ENCODE measurements at regions not wholly inside any gene's neighbourhood (a gene's known extent, or its start where the extent isn't known, plus 50 kb on each side); places are given as distances from the start of the nearest gene placed in this dataset.
A peak's percentile ranks its signal among the peaks of the same experiment; 100 is the strongest.

- no peak for ATAC-seq (ENCODE audit: low read depth)
- Histone ChIP-seq H3K27ac (ENCODE audit: poor library complexity, severe bottlenecking) (no peak overlapping the region), H3K9me3 (ENCODE audit: severe bottlenecking) (no peaks in the 10 kb centered on the region), H3K4me1 (ENCODE audit: insufficient read depth, poor library complexity, severe bottlenecking) (no peaks in the 10 kb centered on the region), H3K4me3 (ENCODE audit: severe bottlenecking) (no peak overlapping the region), H3K36me3 (ENCODE audit: low read depth) (no peaks in the 10 kb centered on the region), H3K27me3 (ENCODE audit: insufficient read depth, poor library complexity, severe bottlenecking) (no peaks in the 10 kb centered on the region)
- TF ChIP-seq CTCF (IDR thresholded peaks at IDR 0.05; ENCODE audit: poor library complexity, severe bottlenecking), result no peak
- DNase-seq (ENCODE audit: low spot score), result no peak
Observed at GRCh38 chr11:121711939-121712338, 259.2 kb upstream of the SORL1-AS1 start.

- DNase-seq (ENCODE audit: low spot score), result no peak
- peak; percentile 31; the same call in 1 of the 3 replicates for ATAC-seq (ENCODE audit: low read depth)
- no peaks in the 10 kb centered on the region for H3K36me3 ChIP-seq (ENCODE audit: low read depth)
- no peaks in the 10 kb centered on the region for H3K27me3 ChIP-seq (ENCODE audit: insufficient read depth, poor library complexity, severe bottlenecking)
- H3K9me3 ChIP-seq (ENCODE audit: severe bottlenecking), result no peaks in the 10 kb centered on the region
- no peak overlapping the region for H3K27ac ChIP-seq (ENCODE audit: poor library complexity, severe bottlenecking)
- no peaks in the 10 kb centered on the region for H3K4me1 ChIP-seq (ENCODE audit: insufficient read depth, poor library complexity, severe bottlenecking)
- no peak for TF ChIP-seq CTCF (IDR thresholded peaks at IDR 0.05; ENCODE audit: poor library complexity, severe bottlenecking)
- no peak overlapping the region for H3K4me3 ChIP-seq (ENCODE audit: severe bottlenecking)
Observed at GRCh38 chr11:121711236-121711635, 258.5 kb upstream of the SORL1-AS1 start.

GRCh38 chr11:121706884-121707420, 254.2 kb upstream of the SORL1-AS1 start:
- no peaks in the 10 kb centered on the region for H3K36me3 ChIP-seq (ENCODE audit: low read depth)
- H3K9me3 ChIP-seq (ENCODE audit: severe bottlenecking), result no peaks in the 10 kb centered on the region
- H3K27me3 ChIP-seq (ENCODE audit: insufficient read depth, poor library complexity, severe bottlenecking), result no peaks in the 10 kb centered on the region
- no peak for TF ChIP-seq CTCF (IDR thresholded peaks at IDR 0.05; ENCODE audit: poor library complexity, severe bottlenecking)
- no peak for DNase-seq (ENCODE audit: low spot score)
- H3K4me1 ChIP-seq (ENCODE audit: insufficient read depth, poor library complexity, severe bottlenecking), result no peaks in the 10 kb centered on the region
- H3K4me3 ChIP-seq (ENCODE audit: severe bottlenecking), result no peak overlapping the region
- H3K27ac ChIP-seq (ENCODE audit: poor library complexity, severe bottlenecking), result no peak overlapping the region
- ATAC-seq (ENCODE audit: low read depth), result no peak

GRCh38 chr11:121703201-121703600, 250.4 kb upstream of the SORL1-AS1 start:
- Histone ChIP-seq H3K27me3 (ENCODE audit: insufficient read depth, poor library complexity, severe bottlenecking) (no peaks in the 10 kb centered on the region), H3K9me3 (ENCODE audit: severe bottlenecking) (no peaks in the 10 kb centered on the region), H3K36me3 (ENCODE audit: low read depth) (no peaks in the 10 kb centered on the region), H3K4me3 (ENCODE audit: severe bottlenecking) (no peak overlapping the region), H3K4me1 (ENCODE audit: insufficient read depth, poor library complexity, severe bottlenecking) (no peaks in the 10 kb centered on the region), H3K27ac (ENCODE audit: poor library complexity, severe bottlenecking) (no peak overlapping the region)
- no peak for DNase-seq (ENCODE audit: low spot score)
- no peak for TF ChIP-seq CTCF (IDR thresholded peaks at IDR 0.05; ENCODE audit: poor library complexity, severe bottlenecking)
- no peak for ATAC-seq (ENCODE audit: low read depth)

GRCh38 chr11:121700968-121701367, 248.2 kb upstream of the SORL1-AS1 start:
- DNase-seq (ENCODE audit: low spot score) (no peak), ATAC-seq (ENCODE audit: low read depth) (no peak)
- Histone ChIP-seq H3K27me3 (ENCODE audit: insufficient read depth, poor library complexity, severe bottlenecking) (no peaks in the 10 kb centered on the region), H3K36me3 (ENCODE audit: low read depth) (no peaks in the 10 kb centered on the region), H3K27ac (ENCODE audit: poor library complexity, severe bottlenecking) (no peak overlapping the region), H3K9me3 (ENCODE audit: severe bottlenecking) (no peaks in the 10 kb centered on the region), H3K4me1 (ENCODE audit: insufficient read depth, poor library complexity, severe bottlenecking) (no peaks in the 10 kb centered on the region), H3K4me3 (ENCODE audit: severe bottlenecking) (no peak overlapping the region)
- TF ChIP-seq CTCF (IDR thresholded peaks at IDR 0.05; ENCODE audit: poor library complexity, severe bottlenecking), result no peak

All from RWPE2 (cell line).